ENCODE measurements at regions not wholly inside any gene's neighbourhood (a gene's known extent, or its start where the extent isn't known, plus 50 kb on each side); places are given as distances from the start of the nearest gene placed in this dataset.

GRCh38 chr6:227812-228338 is 64.4 kb upstream of the DUSP22 start:
- peak overlapping the region; percentile 72 for H3K9ac ChIP-seq (ENCODE audit: control insufficient read depth, insufficient read depth, low read length)
- FAIRE-seq = no peak
- ChIA-PET POLR2A (interaction anchor here (0.7 to 5.0 kb wide), 21 partner anchors 10 to 363 kb away, joined by 3 to 39 read pairs (median 6); partner anchors contain the start of genes DUSP22 and IRF4), CTCF (interaction anchor here (0.6 to 13.3 kb wide), 35 partner anchors 10 to 1168 kb away, joined by 3 to 460 read pairs (median 7); partner anchors contain the start of gene DUSP22), SMC1A (ENCODE audit: uncharacterized antibody, unreplicated experiment) (interaction anchor here (0.7 to 24.5 kb wide), 33 partner anchors 10 to 365 kb away, joined by 3 to 748 read pairs (median 9); partner anchors contain the start of gene IRF4), RAD21 (ENCODE audit: unreplicated experiment) (interaction anchor here (0.6 to 15.0 kb wide), 37 partner anchors 8 to 494 kb away, joined by 3 to 519 read pairs (median 12); partner anchors contain the start of genes DUSP22 and IRF4)
- in situ Hi-C loops (cut with MboI) (no loop called here), intact Hi-C loops (cut with micrococcal nuclease; ENCODE audit: unreplicated experiment) (loop anchor here (1.0 to 10.0 kb wide), 7 partner anchors 39 to 364 kb away; partner anchors contain the start of gene IRF4)
- WGBS (ENCODE audit: insufficient coverage, insufficient replicate concordance, low lambda C conversion rate, missing lambda C conversion rate) = 21% methylated on average over 9 of the region's 9 CpGs
- H3K79me2 ChIP-seq (ENCODE audit: control insufficient read depth, insufficient read depth, low read length) = peaks cover 28% of the 10 kb centered on the region
- H3K4me3 ChIP-seq = no peak overlapping the region
- H3K4me1 ChIP-seq (ENCODE audit: control insufficient read depth, insufficient read depth, low read length) = peaks cover 96% of the 10 kb centered on the region
- no peaks in the 10 kb centered on the region for H3K36me3 ChIP-seq (ENCODE audit: control insufficient read depth in 2 of 2, insufficient read depth in 2 of 2, low read length in 1 of 2)
- no TSS peak for BruUV-seq (replicated peaks)
- no peaks in the 10 kb centered on the region for H3K9me3 ChIP-seq (replicated peaks; ENCODE audit: control insufficient read depth, insufficient read depth, low read length)
- peak; percentile 95 for DNase-seq (ENCODE audit: low read depth, low spot score)
- H3K27me3 ChIP-seq (replicated peaks in 1 of 2; ENCODE audit: control insufficient read depth in 2 of 2, insufficient read depth in 2 of 2, low read length in 1 of 2) = no peaks in the 10 kb centered on the region
- no peaks in the 10 kb centered on the region for H4K20me1 ChIP-seq (ENCODE audit: control insufficient read depth, insufficient read depth)
- peak overlapping the region; percentile 17 for H3K4me2 ChIP-seq (ENCODE audit: control insufficient read depth, insufficient read depth)
- H2AFZ ChIP-seq (ENCODE audit: control insufficient read depth, low read depth, low read length) = no peak overlapping the region; the same call in 1 of the 2 replicates
- peak overlapping the region; percentile 94 for H3K27ac ChIP-seq (ENCODE audit: control insufficient read depth, insufficient read depth)
- ATAC-seq = peak; percentile 35
- TF ChIP-seq SKIL (IDR thresholded peaks at IDR 0.05; ENCODE audit: low read depth, poor library complexity, severe bottlenecking) = peak; percentile 69
- peak; percentile 95 for TF ChIP-seq TCF12 (IDR thresholded peaks at IDR 0.05; ENCODE audit: low read depth, low read length)
- peak; percentile 9; the same call in 1 of the 2 replicates for TF ChIP-seq PKNOX1 (IDR thresholded peaks at IDR 0.05)
- TF ChIP-seq BACH1 (IDR thresholded peaks at IDR 0.05; ENCODE audit: borderline replicate concordance) = peak; percentile 28
- peak; percentile 22; the same call in 1 of the 2 replicates for TF ChIP-seq CREM (IDR thresholded peaks at IDR 0.05; ENCODE audit: low read depth)
- 0 out of 2 replicates have a peak, but pooled peaks have one; percentile 25 for TF ChIP-seq SMARCA5 (IDR thresholded peaks at IDR 0.05)
- TF ChIP-seq PAX5 (IDR thresholded peaks at IDR 0.05; ENCODE audit: borderline replicate concordance, low read depth, low read length) = peak; percentile 67
- no peak for TF ChIP-seq TCF3 (IDR thresholded peaks at IDR 0.05; ENCODE audit: borderline replicate concordance, insufficient read depth, low read depth, low read length)
- TF ChIP-seq MEF2A (IDR thresholded peaks at IDR 0.05; ENCODE audit: insufficient read depth, low read depth, low read length) = 0 out of 2 replicates have a peak, but pooled peaks have one; percentile 48
- peak; percentile 99 for TF ChIP-seq GATAD2B (conservative IDR thresholded peaks at IDR 0.05; ENCODE audit: low read depth)
- TF ChIP-seq SP1 (IDR thresholded peaks at IDR 0.05; ENCODE audit: low read depth, low read length) = peak; percentile 29
- TF ChIP-seq POLR2A (IDR thresholded peaks at IDR 0.05; ENCODE audit: low read depth, low read length) = peak; percentile 56; the same call in 1 of the 2 replicates
- TF ChIP-seq BCL11A (IDR thresholded peaks at IDR 0.05; ENCODE audit: low read depth, low read length) = peak; percentile 80
- peak; percentile 12; the same call in 1 of the 2 replicates for TF ChIP-seq MXI1 (IDR thresholded peaks at IDR 0.05; ENCODE audit: low read depth, low read length)
- peak; percentile 28; the same call in 1 of the 2 replicates for TF ChIP-seq STAT3 (IDR thresholded peaks at IDR 0.05; ENCODE audit: low read depth, low read length)
- TF ChIP-seq HDGF (IDR thresholded peaks at IDR 0.05) = peak; percentile 75; the same call in 1 of the 2 replicates
- peak; percentile 17; the same call in 1 of the 2 replicates for TF ChIP-seq SMC3 (IDR thresholded peaks at IDR 0.05; ENCODE audit: borderline replicate concordance, low read length)
- peak; percentile 41 for TF ChIP-seq POLR2AphosphoS5 (IDR thresholded peaks at IDR 0.05; ENCODE audit: low read length)
- peak; percentile 25; the same call in 1 of the 2 replicates for TF ChIP-seq ZBTB33 (IDR thresholded peaks at IDR 0.05)
- TF ChIP-seq ZZZ3 (IDR thresholded peaks at IDR 0.05; ENCODE audit: control insufficient read depth, insufficient read length, low read depth) = no peak
